SK-N-MC (cell line): ENCODE measurements at regions not wholly inside any gene's neighbourhood (a gene's known extent, or its start where the extent isn't known, plus 50 kb on each side); places are given as distances from the start of the nearest gene placed in this dataset.

Experiments
- EZH2 ChIP-seq: fragments of 200-600 bp; sonication (generic); IDR thresholded peaks from one replicate; pipeline ENCODE4 v1.6.1; 2017; ENCODE audit warnings: antibody characterized with exemption
- POLR2AphosphoS5 ChIP-seq: IDR thresholded peaks from 2 replicates; pipeline ENCODE4 v1.6.1; 2012; ENCODE audit warnings: mild to moderate bottlenecking, low read depth, low read length, borderline replicate concordance

DNA sequence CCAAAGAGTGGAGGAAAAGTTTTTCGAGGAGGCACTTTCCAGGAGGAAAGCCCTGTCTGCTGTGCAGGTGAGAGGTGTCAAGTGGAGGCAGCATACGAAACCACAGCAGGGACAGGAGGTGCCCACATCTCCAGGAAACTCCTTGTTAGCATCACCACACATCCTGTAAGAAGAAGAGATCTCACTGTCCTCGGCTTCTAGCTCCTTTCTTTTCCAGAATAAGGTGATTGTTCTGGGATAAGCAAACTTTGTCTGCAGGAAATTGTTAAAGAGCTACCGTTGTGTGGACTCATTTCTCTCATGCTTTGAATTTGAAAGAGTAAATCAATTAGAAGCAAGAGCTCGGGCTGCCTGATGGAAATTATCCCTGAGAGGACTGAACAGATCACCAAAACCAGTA is 269.4 kb downstream of the CXCL12 start:
- TF ChIP-seq POLR2AphosphoS5 (no peak), EZH2 (no peak)
